B cell (primary cell): ENCODE measurements at regions not wholly inside any gene's neighbourhood (a gene's known extent, or its start where the extent isn't known, plus 50 kb on each side); places are given as distances from the start of the nearest gene placed in this dataset.

Experiments used
- CTCF ChIP-seq: fragments of 200-600 bp; IDR thresholded peaks from one replicate; pipeline ENCODE4 v1.8.0; 2022; ENCODE audit warnings: antibody characterized with exemption, mild to moderate bottlenecking
- EZH2 ChIP-seq: IDR thresholded peaks from 2 replicates; pipeline ENCODE4 v1.6.1; 2012; ENCODE audit warnings: borderline replicate concordance, low read depth, mild to moderate bottlenecking, moderate library complexity, low read length; ENCODE audit not compliant: insufficient read depth, poor library complexity, severe bottlenecking

- no peak for TF ChIP-seq CTCF
- TF ChIP-seq EZH2 = no peak
Measured at GRCh38 chr11:109526931-109527330, 104.9 kb downstream of the C11orf87 start.
